ENCODE measurements at regions not wholly inside any gene's neighbourhood (a gene's known extent, or its start where the extent isn't known, plus 50 kb on each side); places are given as distances from the start of the nearest gene placed in this dataset.

DNA sequence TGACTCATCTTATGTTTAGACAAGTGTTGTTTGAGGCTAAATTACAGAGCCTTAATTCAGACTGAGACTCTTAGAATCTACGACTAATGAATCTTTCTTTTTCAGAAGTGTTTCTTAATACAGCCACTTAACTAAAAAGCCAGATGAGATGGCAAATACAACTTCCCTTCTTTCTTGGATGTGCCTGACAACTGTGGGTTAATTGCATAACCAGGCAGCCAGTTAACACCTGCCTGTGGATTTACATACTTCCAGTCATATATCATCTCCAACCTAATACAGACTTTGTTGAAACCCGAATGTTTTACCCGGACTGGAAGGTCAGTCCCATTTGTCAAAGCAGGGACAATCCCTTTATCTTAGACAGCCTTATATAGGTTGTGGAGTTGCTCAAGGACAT is 297.6 kb downstream of the VPS13C start:
- TF ChIP-seq, protein P1, sequence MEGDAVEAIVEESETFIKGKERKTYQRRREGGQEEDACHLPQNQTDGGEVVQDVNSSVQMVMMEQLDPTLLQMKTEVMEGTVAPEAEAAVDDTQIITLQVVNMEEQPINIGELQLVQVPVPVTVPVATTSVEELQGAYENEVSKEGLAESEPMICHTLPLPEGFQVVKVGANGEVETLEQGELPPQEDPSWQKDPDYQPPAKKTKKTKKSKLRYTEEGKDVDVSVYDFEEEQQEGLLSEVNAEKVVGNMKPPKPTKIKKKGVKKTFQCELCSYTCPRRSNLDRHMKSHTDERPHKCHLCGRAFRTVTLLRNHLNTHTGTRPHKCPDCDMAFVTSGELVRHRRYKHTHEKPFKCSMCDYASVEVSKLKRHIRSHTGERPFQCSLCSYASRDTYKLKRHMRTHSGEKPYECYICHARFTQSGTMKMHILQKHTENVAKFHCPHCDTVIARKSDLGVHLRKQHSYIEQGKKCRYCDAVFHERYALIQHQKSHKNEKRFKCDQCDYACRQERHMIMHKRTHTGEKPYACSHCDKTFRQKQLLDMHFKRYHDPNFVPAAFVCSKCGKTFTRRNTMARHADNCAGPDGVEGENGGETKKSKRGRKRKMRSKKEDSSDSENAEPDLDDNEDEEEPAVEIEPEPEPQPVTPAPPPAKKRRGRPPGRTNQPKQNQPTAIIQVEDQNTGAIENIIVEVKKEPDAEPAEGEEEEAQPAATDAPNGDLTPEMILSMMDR (IDR thresholded peaks at IDR 0.05; ENCODE audit: borderline replicate concordance, extremely low read depth, low read length, poor library complexity, severe bottlenecking): no peak
- H3K9me3 ChIP-seq (ENCODE audit: insufficient read depth, low read length, severe bottlenecking): no peaks in the 10 kb centered on the region
- no peaks in the 10 kb centered on the region for H4K20me1 ChIP-seq (ENCODE audit: insufficient read depth, low read length)
- no peak overlapping the region for H3K9ac ChIP-seq (ENCODE audit: low read depth, low read length)
- H3K79me2 ChIP-seq (ENCODE audit: insufficient read depth, low read length): no peaks in the 10 kb centered on the region
- H3K4me1 ChIP-seq (ENCODE audit: insufficient read depth, low read length): no peaks in the 10 kb centered on the region
- no peak overlapping the region for H3K4me3 ChIP-seq (ENCODE audit: low read depth in 1 of 2, low read length in 2 of 2)
- no peaks in the 10 kb centered on the region for H3K36me3 ChIP-seq (ENCODE audit: insufficient read depth, low read length)
- H2AFZ ChIP-seq (ENCODE audit: low read depth, low read length): no peak overlapping the region
- H3K27me3 ChIP-seq (ENCODE audit: insufficient read depth, low read length, poor library complexity): no peaks in the 10 kb centered on the region
- no peak for ATAC-seq (ENCODE audit: insufficient read depth, low read depth)
- H3K27ac ChIP-seq (ENCODE audit: low read length): no peak overlapping the region
- no peak overlapping the region for H3K4me2 ChIP-seq (ENCODE audit: insufficient read depth, low read length)
- DNase-seq: no peak

GRCh38 chr15:61759639-61760038 is 300.6 kb downstream of the VPS13C start:
- Histone ChIP-seq H3K27me3 (ENCODE audit: insufficient read depth, low read length, poor library complexity) (no peaks in the 10 kb centered on the region), H3K79me2 (ENCODE audit: insufficient read depth, low read length) (no peaks in the 10 kb centered on the region), H4K20me1 (ENCODE audit: insufficient read depth, low read length) (no peaks in the 10 kb centered on the region), H3K4me1 (ENCODE audit: insufficient read depth, low read length) (no peaks in the 10 kb centered on the region), H3K27ac (ENCODE audit: low read length) (no peak overlapping the region), H3K4me2 (ENCODE audit: insufficient read depth, low read length) (no peak overlapping the region), H3K9me3 (ENCODE audit: insufficient read depth, low read length, severe bottlenecking) (no peaks in the 10 kb centered on the region), H3K4me3 (ENCODE audit: low read depth in 1 of 2, low read length in 2 of 2) (no peak overlapping the region), H2AFZ (ENCODE audit: low read depth, low read length) (no peak overlapping the region), H3K36me3 (ENCODE audit: insufficient read depth, low read length) (no peaks in the 10 kb centered on the region), H3K9ac (ENCODE audit: low read depth, low read length) (no peak overlapping the region)
- DNase-seq: no peak
- no peak for ATAC-seq (ENCODE audit: insufficient read depth, low read depth)
- TF ChIP-seq, protein P1 (IDR thresholded peaks at IDR 0.05; ENCODE audit: borderline replicate concordance, extremely low read depth, low read length, poor library complexity, severe bottlenecking): no peak

DNA sequence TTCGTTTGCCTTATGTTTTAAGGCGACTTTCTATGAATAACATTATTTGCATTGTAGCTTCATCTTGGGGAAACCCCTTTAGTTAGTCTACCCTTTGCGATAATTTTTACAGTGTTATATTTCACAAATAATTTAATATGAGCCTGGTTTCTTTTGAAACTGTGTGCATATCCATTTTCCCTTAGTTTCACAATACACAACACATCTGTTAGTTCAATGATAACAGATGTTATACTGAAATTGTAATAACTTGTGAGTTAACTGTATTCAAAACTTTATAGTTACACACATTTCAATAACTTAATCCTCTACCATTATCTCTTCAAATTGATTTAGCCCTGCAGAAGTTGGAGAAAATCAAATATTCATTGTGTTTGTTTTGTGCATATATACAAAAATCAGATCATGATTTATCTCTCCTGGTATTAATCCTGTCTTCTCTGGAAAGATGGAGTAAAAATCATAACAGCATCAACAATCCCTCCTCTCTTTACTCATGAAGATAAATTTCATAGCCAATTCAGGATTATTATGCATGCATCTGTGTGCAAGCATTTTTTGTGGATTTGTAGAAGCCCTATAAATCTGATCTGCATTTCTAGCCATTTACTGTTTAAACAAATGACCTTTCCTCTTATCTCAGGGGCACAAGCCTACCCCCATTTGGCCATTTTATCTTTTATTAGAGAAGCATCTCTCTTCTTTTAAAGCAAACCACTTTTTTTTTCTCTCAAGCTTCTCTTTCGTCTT is 304.0 kb downstream of the VPS13C start:
- Histone ChIP-seq H3K4me3 (ENCODE audit: low read depth in 1 of 2, low read length in 2 of 2) (no peak overlapping the region), H3K36me3 (ENCODE audit: insufficient read depth, low read length) (no peaks in the 10 kb centered on the region), H2AFZ (ENCODE audit: low read depth, low read length) (no peak overlapping the region), H3K9ac (ENCODE audit: low read depth, low read length) (no peak overlapping the region), H3K9me3 (ENCODE audit: insufficient read depth, low read length, severe bottlenecking) (no peaks in the 10 kb centered on the region), H4K20me1 (ENCODE audit: insufficient read depth, low read length) (no peaks in the 10 kb centered on the region), H3K4me2 (ENCODE audit: insufficient read depth, low read length) (no peak overlapping the region), H3K79me2 (ENCODE audit: insufficient read depth, low read length) (no peaks in the 10 kb centered on the region), H3K27ac (ENCODE audit: low read length) (no peak overlapping the region), H3K4me1 (ENCODE audit: insufficient read depth, low read length) (no peaks in the 10 kb centered on the region), H3K27me3 (ENCODE audit: insufficient read depth, low read length, poor library complexity) (peaks cover 5% of the 10 kb centered on the region)
- DNase-seq (no peak), ATAC-seq (ENCODE audit: insufficient read depth, low read depth) (no peak)
- no peak for TF ChIP-seq EZH2 (IDR thresholded peaks at IDR 0.05; ENCODE audit: borderline replicate concordance, low read depth, low read length, severe bottlenecking)
- TF ChIP-seq, protein P1 (IDR thresholded peaks at IDR 0.05; ENCODE audit: borderline replicate concordance, extremely low read depth, low read length, poor library complexity, severe bottlenecking): no peak
